HG03565 (cell line): ENCODE measurements at regions not wholly inside any gene's neighbourhood (a gene's known extent, or its start where the extent isn't known, plus 50 kb on each side); places are given as distances from the start of the nearest gene placed in this dataset.

Experiments
- ATAC-seq: cut with Tn5 transposase; IDR thresholded peaks from one replicate; pipeline ENCODE4 v1.9.1; 2021; ENCODE audit warnings: mild to moderate bottlenecking, moderate library complexity; ENCODE audit not compliant: unreplicated experiment

- ATAC-seq, result no peak
Measured at GRCh38 chrX:124518885-124519284, 172.5 kb downstream of the SH2D1A start.

- no peak for ATAC-seq
Measured at GRCh38 chrX:124524852-124525251, 178.5 kb downstream of the SH2D1A start.

GRCh38 chrX:124529786-124530185, 183.4 kb downstream of the SH2D1A start:
- ATAC-seq, result no peak

- no peak for ATAC-seq
Measured at GRCh38 chrX:124530803-124531202, 184.4 kb downstream of the SH2D1A start.

- no peak for ATAC-seq
Measured at GRCh38 chrX:124534536-124534935, 188.2 kb downstream of the SH2D1A start.

GRCh38 chrX:124540474-124540873, 194.1 kb downstream of the SH2D1A start:
- ATAC-seq, result no peak

GRCh38 chrX:124548571-124548970, 202.2 kb downstream of the SH2D1A start:
- ATAC-seq, result no peak

- ATAC-seq, result no peak
Measured at GRCh38 chrX:124555036-124555595, 208.8 kb downstream of the SH2D1A start.

- ATAC-seq, result no peak
Measured at GRCh38 chrX:124557976-124558375, 211.6 kb downstream of the SH2D1A start.

- no peak for ATAC-seq
Measured at GRCh38 chrX:124573468-124573867, 227.1 kb downstream of the SH2D1A start.

GRCh38 chrX:124592744-124593143, 246.4 kb downstream of the SH2D1A start:
- no peak for ATAC-seq

- ATAC-seq, result no peak
Measured at GRCh38 chrX:124594017-124594651, 247.8 kb downstream of the SH2D1A start.

- no peak for ATAC-seq
Measured at GRCh38 chrX:124605511-124605910, 259.1 kb downstream of the SH2D1A start.

- ATAC-seq, result no peak
Measured at GRCh38 chrX:124606724-124607123, 260.4 kb downstream of the SH2D1A start.

- ATAC-seq, result no peak
Measured at GRCh38 chrX:124619710-124620109, 273.3 kb downstream of the SH2D1A start.

- ATAC-seq, result no peak
Measured at GRCh38 chrX:124634363-124634762, 288.0 kb downstream of the SH2D1A start.

GRCh38 chrX:124641737-124642491, 295.6 kb downstream of the SH2D1A start:
- ATAC-seq, result no peak

GRCh38 chrX:124646403-124646802, 300.0 kb downstream of the SH2D1A start:
- no peak for ATAC-seq

GRCh38 chrX:124651031-124651430, 304.7 kb downstream of the SH2D1A start:
- ATAC-seq, result no peak

GRCh38 chrX:124665621-124666400, 319.4 kb downstream of the SH2D1A start:
- no peak for ATAC-seq

- no peak for ATAC-seq
Measured at GRCh38 chrX:124679199-124679598, 332.8 kb downstream of the SH2D1A start.
